22Rv1 (cell line): ENCODE measurements at regions not wholly inside any gene's neighbourhood (a gene's known extent, or its start where the extent isn't known, plus 50 kb on each side); places are given as distances from the start of the nearest gene placed in this dataset.

Experiments used
- H3K27ac ChIP-seq: fragments of 450-650 bp; 2 replicates; pipeline ENCODE4 v1.5.1; 2017
- CTCF ChIP-seq: fragments of 450-650 bp; IDR thresholded peaks from 2 replicates; pipeline ENCODE4 v1.5.1; 2017; ENCODE audit warnings: mild to moderate bottlenecking
- ZFX ChIP-seq: fragments of 450-650 bp; IDR thresholded peaks from 2 replicates; pipeline ENCODE4 v1.6.1; 2017; ENCODE audit warnings: antibody characterized with exemption, borderline replicate concordance

- no peak for TF ChIP-seq CTCF
- no peak overlapping the region for H3K27ac ChIP-seq
Measured at GRCh38 chr20:60108397-60108796, 150.2 kb downstream of the CDH26 start.

- TF ChIP-seq ZFX = no peak
- TF ChIP-seq CTCF = no peak
- H3K27ac ChIP-seq = no peak overlapping the region
Measured at GRCh38 chr20:60113024-60113724, 155.0 kb downstream of the CDH26 start.

GRCh38 chr20:60113771-60114170 lies 155.5 kb downstream of the CDH26 start:
- no peak for TF ChIP-seq ZFX
- no peak for TF ChIP-seq CTCF
- H3K27ac ChIP-seq = no peak overlapping the region

GRCh38 chr20:60115451-60115850 lies 157.2 kb downstream of the CDH26 start:
- no peak overlapping the region for H3K27ac ChIP-seq

GRCh38 chr20:60116128-60116909 lies 158.1 kb downstream of the CDH26 start:
- TF ChIP-seq CTCF = no peak
- no peak for TF ChIP-seq ZFX
- no peak overlapping the region for H3K27ac ChIP-seq

More at GRCh38 chr20:60115451-60115850, 157.2 kb downstream of the CDH26 start:
- TF ChIP-seq CTCF (no peak), ZFX (no peak)

GRCh38 chr20:60117065-60117464 lies 158.8 kb downstream of the CDH26 start:
- TF ChIP-seq ZFX (no peak), CTCF (no peak)
- H3K27ac ChIP-seq = no peak overlapping the region

- H3K27ac ChIP-seq = no peak overlapping the region
- TF ChIP-seq CTCF (no peak), ZFX (no peak)
Measured at GRCh38 chr20:60121903-60122302, 163.7 kb downstream of the CDH26 start.
